Right lobe of liver (tissue), 6 donors: ENCODE measurements at regions not wholly inside any gene's neighbourhood (a gene's known extent, or its start where the extent isn't known, plus 50 kb on each side); places are given as distances from the start of the nearest gene placed in this dataset.

Source experiments
- ATAC-seq, 4 donors: fragments of 200-7000 bp; cut with Tn5 transposase; one replicate each; pipeline ENCODE4 v1.9.1; 2020; ENCODE audit warnings: mild to moderate bottlenecking in 4 of 4, moderate library complexity in 4 of 4
- DNase-seq, 3 donors: peaks; one replicate each; pipeline ENCODE4 v3.0.0-alpha.2; 2020
- H3K27ac ChIP-seq, 3 donors: fragments of 200-600 bp; one replicate each; pipeline ENCODE4 v1.8.0; 2022
- H3K27me3 ChIP-seq, 2 donors: fragments of 200-600 bp; one replicate each; pipeline ENCODE4 v1.8.0; 2022
- H3K36me3 ChIP-seq, 4 donors: fragments of 200-600 bp; sonication (generic) in 1 of 4; one replicate each; pipeline versions ENCODE4 v1.5.1 to v1.8.0; 2017 to 2022; ENCODE audit warnings: control low read depth in 1 of 4
- H3K4me1 ChIP-seq, 4 donors: fragments of 200-600 bp; sonication (generic) in 1 of 4; one replicate each; pipeline versions ENCODE4 v1.5.1 to v1.8.0; 2017 to 2022; ENCODE audit warnings: control low read depth in 1 of 4
- H3K4me3 ChIP-seq, 3 donors: fragments of 200-600 bp; one replicate each; pipeline ENCODE4 v1.8.0; 2022
- H3K9me3 ChIP-seq, 4 donors: fragments of 200-600 bp; sonication (generic) in 1 of 4; one replicate each; pipeline versions ENCODE4 v1.5.1 to v1.8.0; 2017 to 2022; ENCODE audit warnings: control low read depth in 1 of 4
- POLR2A ChIP-seq: fragments of 450-650 bp; IDR thresholded peaks from one replicate; pipeline ENCODE4 v1.6.1; 2017; ENCODE audit warnings: antibody characterized with exemption, mild to moderate bottlenecking
- WGBS: methylation state at CpG from one replicate; pipeline ENCODE4 v1.1.6; 2018; ENCODE audit warnings: low coverage, low lambda C conversion rate; ENCODE audit not compliant: insufficient coverage; ENCODE audit errors: missing lambda C conversion rate; 5-methylcytosine and 5-hydroxymethylcytosine counted together
- intact Hi-C, 2 donors: fragments of 100-400 bp; cut with DNase I; formaldehyde crosslinking; loops; one replicate each; pipeline versions ENCODE4 v1.11.2 to v1.14.1; 2022
- TF ChIP-seq, protein P1 (sequence below), 4 donors: fragments of 200-600 bp in 3 of 4; fragments of 450-650 bp in 1 of 4; IDR thresholded peaks; one replicate each; pipeline versions ENCODE4 v1.5.1 to v1.8.0; 2016 to 2022; ENCODE audit warnings: antibody characterized with exemption in 4 of 4, mild to moderate bottlenecking in 2 of 4
- donor health status: DM: no; HTN: yes; CAD: no.
- donor health status: DM: no; HTN: no; CAD: no.
- donor health status: DM: no; HTN: no; CAD: no.
- donor health status: DM: no; HTN: yes; CAD: no.
- donor health status: DM: no; HTN: yes; CAD: no.

GRCh38 chr6:125489579-125490285 is 188.0 kb upstream of the HDDC2 start:
- Histone ChIP-seq H3K27ac (no peak overlapping the region), H3K36me3 (no peaks in the 10 kb centered on the region), H3K4me1 (no peaks in the 10 kb centered on the region), H3K27me3 (no peaks in the 10 kb centered on the region), H3K9me3 (no peaks in the 10 kb centered on the region), H3K4me3 (no peak overlapping the region)
- intact Hi-C loops: no loop called here
- DNase-seq (no peak), ATAC-seq (no peak)
- TF ChIP-seq, protein P1, sequence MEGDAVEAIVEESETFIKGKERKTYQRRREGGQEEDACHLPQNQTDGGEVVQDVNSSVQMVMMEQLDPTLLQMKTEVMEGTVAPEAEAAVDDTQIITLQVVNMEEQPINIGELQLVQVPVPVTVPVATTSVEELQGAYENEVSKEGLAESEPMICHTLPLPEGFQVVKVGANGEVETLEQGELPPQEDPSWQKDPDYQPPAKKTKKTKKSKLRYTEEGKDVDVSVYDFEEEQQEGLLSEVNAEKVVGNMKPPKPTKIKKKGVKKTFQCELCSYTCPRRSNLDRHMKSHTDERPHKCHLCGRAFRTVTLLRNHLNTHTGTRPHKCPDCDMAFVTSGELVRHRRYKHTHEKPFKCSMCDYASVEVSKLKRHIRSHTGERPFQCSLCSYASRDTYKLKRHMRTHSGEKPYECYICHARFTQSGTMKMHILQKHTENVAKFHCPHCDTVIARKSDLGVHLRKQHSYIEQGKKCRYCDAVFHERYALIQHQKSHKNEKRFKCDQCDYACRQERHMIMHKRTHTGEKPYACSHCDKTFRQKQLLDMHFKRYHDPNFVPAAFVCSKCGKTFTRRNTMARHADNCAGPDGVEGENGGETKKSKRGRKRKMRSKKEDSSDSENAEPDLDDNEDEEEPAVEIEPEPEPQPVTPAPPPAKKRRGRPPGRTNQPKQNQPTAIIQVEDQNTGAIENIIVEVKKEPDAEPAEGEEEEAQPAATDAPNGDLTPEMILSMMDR (IDR thresholded peaks at IDR 0.05): no peak
- WGBS: 45% methylated on average over 2 of the region's 2 CpGs

- no peaks in the 10 kb centered on the region for H3K27me3 ChIP-seq
- intact Hi-C loops: no loop called here
- H3K4me1 ChIP-seq: no peaks in the 10 kb centered on the region
- no peak for ATAC-seq
- no peaks in the 10 kb centered on the region for H3K9me3 ChIP-seq
- no peak for DNase-seq
- H3K27ac ChIP-seq: no peak overlapping the region
- TF ChIP-seq POLR2A: no peak
- TF ChIP-seq, protein P1 (IDR thresholded peaks at IDR 0.05): no peak
- WGBS: 78% methylated on average over 8 of the region's 8 CpGs
- no peak overlapping the region for H3K4me3 ChIP-seq
- no peaks in the 10 kb centered on the region for H3K36me3 ChIP-seq
Measured at GRCh38 chr6:125491860-125492618, 190.3 kb upstream of the HDDC2 start.

DNA sequence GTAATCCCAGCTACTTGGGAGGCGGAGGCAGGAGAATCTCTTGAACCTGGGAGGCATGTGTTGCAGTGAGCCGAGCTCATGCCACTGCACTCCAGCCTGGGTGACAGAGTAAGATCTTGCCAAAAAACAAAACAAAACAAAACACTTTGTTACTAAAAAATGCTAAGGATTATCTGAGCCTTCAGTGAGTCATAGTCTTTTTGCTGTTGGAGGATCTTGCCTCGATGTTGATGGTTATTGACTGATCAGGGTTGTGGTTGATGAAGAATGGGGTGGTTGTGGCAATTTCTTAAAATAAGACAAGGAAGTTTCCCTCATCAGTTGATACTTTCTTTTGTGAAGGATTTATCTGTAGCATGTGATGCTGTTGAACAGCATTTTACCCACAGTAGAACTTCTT is 196.8 kb upstream of the HDDC2 start:
- H3K4me1 ChIP-seq: no peaks in the 10 kb centered on the region
- ATAC-seq (no peak), DNase-seq (no peak)
- no peak overlapping the region for H3K27ac ChIP-seq
- no peaks in the 10 kb centered on the region for H3K27me3 ChIP-seq
- no peaks in the 10 kb centered on the region for H3K36me3 ChIP-seq
- TF ChIP-seq, protein P1 (IDR thresholded peaks at IDR 0.05): no peak
- H3K4me3 ChIP-seq: no peak overlapping the region
- 93% methylated on average over 3 of the region's 3 CpGs for WGBS
- H3K9me3 ChIP-seq: no peaks in the 10 kb centered on the region
- intact Hi-C loops: no loop called here

DNA sequence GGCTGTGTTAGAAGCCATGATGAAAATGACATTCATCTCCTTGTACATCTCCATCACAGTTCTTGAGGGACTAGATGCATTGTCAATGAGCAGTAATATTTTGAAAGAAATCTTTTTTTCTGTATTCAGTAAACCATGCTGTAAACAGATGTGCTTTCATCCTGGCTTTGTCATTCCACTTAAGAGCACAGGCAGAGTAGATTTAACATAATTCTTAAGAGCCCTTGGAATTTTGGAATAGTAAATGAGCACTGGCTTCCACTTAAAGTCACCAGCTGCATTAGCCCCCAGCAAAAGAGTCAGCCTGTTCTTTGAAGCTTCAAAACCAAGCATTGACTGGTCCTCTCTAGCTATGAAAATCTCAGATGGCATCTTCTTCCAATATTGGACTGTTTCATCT is 197.8 kb upstream of the HDDC2 start:
- ATAC-seq (no peak), DNase-seq (no peak)
- H3K4me3 ChIP-seq: no peak overlapping the region
- H3K9me3 ChIP-seq: no peaks in the 10 kb centered on the region
- no peaks in the 10 kb centered on the region for H3K27me3 ChIP-seq
- no peaks in the 10 kb centered on the region for H3K36me3 ChIP-seq
- TF ChIP-seq POLR2A: no peak
- TF ChIP-seq, protein P1 (IDR thresholded peaks at IDR 0.05): no peak
- H3K4me1 ChIP-seq: no peaks in the 10 kb centered on the region
- intact Hi-C loops: no loop called here
- H3K27ac ChIP-seq: no peak overlapping the region
